B cell (primary cell): ENCODE measurements at regions not wholly inside any gene's neighbourhood (a gene's known extent, or its start where the extent isn't known, plus 50 kb on each side); places are given as distances from the start of the nearest gene placed in this dataset.

Source experiments
- CTCF ChIP-seq: fragments of 200-600 bp; IDR thresholded peaks from one replicate; pipeline ENCODE4 v1.8.0; 2022; ENCODE audit warnings: antibody characterized with exemption, mild to moderate bottlenecking
- EZH2 ChIP-seq: IDR thresholded peaks from 2 replicates; pipeline ENCODE4 v1.6.1; 2012; ENCODE audit warnings: borderline replicate concordance, low read depth, mild to moderate bottlenecking, moderate library complexity, low read length; ENCODE audit not compliant: insufficient read depth, poor library complexity, severe bottlenecking

- TF ChIP-seq CTCF = no peak
- TF ChIP-seq EZH2 = no peak
Observed at GRCh38 chr4:117529401-117529800, 444.0 kb upstream of the TRAM1L1 start.
